ENCODE measurements at regions not wholly inside any gene's neighbourhood (a gene's known extent, or its start where the extent isn't known, plus 50 kb on each side); places are given as distances from the start of the nearest gene placed in this dataset.

DNA sequence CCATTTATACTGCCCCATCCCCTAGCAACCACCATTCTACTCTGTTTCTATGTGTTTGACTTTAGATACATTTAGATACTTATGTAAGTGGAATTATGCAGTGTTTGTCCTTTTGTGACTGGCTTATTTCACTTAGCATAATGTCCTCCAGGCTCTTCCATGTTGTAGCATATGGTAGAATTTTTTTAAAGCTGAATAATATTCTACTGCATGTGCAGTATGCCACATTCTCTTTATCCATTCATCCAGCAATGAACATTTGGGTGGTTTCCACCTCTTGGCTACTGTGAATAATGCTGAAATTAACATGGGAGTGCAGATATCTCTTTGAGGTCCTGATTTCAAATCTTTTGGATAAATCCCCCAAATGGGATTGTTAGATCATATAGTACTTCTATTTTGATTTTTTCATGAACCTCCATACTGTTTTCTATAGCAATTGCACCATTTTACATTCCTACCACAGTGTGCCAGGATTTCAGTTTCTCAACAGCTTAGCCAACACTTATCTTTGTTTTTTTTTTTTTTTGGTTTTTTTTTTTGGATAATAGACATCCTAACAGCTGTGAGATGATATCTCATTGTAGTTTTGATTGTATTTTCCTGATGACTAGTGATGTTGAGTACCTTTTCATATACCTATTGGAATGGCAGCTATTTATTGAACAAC is 105.9 kb upstream of the LNX1 start:
- Mint-ChIP-seq H3K4me1 (ENCODE audit: unreplicated experiment) (peaks cover 19% of the 10 kb centered on the region), H3K27ac (no peak overlapping the region), H3K9me3 (no peaks in the 10 kb centered on the region), H3K27me3 (peaks cover 3% of the 10 kb centered on the region), H3K36me3 (peaks cover 4% of the 10 kb centered on the region), H3K4me3 (no peak overlapping the region)
- DNase-seq (ENCODE audit: extremely low spot score, unreplicated experiment), result no peak
- TF ChIP-seq, protein P1, sequence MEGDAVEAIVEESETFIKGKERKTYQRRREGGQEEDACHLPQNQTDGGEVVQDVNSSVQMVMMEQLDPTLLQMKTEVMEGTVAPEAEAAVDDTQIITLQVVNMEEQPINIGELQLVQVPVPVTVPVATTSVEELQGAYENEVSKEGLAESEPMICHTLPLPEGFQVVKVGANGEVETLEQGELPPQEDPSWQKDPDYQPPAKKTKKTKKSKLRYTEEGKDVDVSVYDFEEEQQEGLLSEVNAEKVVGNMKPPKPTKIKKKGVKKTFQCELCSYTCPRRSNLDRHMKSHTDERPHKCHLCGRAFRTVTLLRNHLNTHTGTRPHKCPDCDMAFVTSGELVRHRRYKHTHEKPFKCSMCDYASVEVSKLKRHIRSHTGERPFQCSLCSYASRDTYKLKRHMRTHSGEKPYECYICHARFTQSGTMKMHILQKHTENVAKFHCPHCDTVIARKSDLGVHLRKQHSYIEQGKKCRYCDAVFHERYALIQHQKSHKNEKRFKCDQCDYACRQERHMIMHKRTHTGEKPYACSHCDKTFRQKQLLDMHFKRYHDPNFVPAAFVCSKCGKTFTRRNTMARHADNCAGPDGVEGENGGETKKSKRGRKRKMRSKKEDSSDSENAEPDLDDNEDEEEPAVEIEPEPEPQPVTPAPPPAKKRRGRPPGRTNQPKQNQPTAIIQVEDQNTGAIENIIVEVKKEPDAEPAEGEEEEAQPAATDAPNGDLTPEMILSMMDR (conservative IDR thresholded peaks at IDR 0.05), result no peak

DNA sequence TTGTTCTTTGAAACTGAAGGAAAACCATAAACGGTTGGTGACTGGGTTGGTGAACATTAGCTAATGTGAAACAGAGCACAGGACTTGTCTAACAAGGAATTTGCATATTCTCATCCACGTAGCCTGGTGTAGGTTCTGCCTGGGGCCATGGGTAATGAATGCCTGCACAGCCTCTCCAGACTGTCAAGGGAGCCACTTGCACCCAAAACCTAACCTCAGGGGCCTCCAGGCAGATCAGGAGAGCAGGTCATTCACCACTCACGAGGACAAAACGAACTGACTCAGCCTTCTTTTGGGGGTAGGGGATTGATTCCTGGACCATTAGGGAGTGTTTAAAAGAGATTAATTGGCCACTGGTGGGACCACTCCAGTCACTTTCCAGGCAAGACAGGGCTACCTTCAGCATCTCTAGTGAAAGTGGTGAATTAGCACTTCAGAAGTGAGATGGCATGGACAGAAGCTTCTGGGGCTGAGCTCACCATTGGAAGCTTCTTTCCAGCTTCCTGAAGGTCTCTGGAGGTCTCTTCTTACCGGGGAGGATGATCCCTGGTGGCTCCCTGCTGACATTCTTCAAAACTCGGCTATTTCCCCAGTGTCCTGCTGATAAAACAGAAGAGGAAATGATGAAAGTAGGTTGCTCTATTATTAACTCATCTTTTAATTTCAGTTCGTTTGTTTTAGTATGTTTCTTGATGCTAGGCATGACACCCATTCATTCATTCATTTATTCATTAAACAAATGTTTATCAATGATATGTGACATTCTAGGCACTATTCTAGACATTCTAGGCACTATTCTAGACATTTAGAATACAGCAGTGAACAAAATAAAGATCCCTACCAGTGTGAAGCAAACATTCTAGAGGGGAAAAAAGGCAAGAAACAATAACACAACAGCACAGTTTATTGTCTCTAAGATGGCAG is 104.5 kb upstream of the LNX1 start:
- TF ChIP-seq, protein P1 (conservative IDR thresholded peaks at IDR 0.05), result no peak
- no peak overlapping the region for H3K4me3 Mint-ChIP-seq
- no peak for DNase-seq (ENCODE audit: extremely low spot score, unreplicated experiment)
- H3K9me3 Mint-ChIP-seq, result no peaks in the 10 kb centered on the region
- peaks cover 2% of the 10 kb centered on the region for H3K36me3 Mint-ChIP-seq
- no peak overlapping the region for H3K27ac Mint-ChIP-seq
- peaks cover 1% of the 10 kb centered on the region for H3K27me3 Mint-ChIP-seq
- H3K4me1 Mint-ChIP-seq (ENCODE audit: unreplicated experiment), result peaks cover 8% of the 10 kb centered on the region

DNA sequence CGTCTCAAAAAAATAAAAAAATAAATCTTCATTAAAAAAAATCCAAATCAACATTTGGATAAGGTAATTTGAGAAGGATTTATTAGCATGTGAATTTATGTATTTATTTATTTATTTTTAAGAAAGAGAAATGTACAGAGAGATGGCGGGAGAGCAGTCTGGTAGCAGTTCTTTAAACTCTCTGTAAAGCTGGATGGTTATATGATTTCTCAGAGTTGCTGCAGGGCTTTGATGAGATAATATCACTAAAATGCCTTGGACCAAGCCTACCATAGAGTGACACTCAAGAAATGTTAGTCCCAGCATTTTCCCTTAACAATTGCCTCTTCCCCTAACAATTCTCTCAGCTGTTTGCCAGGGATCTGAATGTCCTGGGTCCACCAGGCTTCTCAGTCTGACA is 103.4 kb upstream of the LNX1 start:
- Mint-ChIP-seq H3K4me3 (no peak overlapping the region), H3K4me1 (ENCODE audit: unreplicated experiment) (peaks cover 6% of the 10 kb centered on the region), H3K9me3 (no peaks in the 10 kb centered on the region), H3K27ac (no peak overlapping the region), H3K36me3 (no peaks in the 10 kb centered on the region), H3K27me3 (peaks cover 9% of the 10 kb centered on the region)
- TF ChIP-seq, protein P1 (conservative IDR thresholded peaks at IDR 0.05), result no peak
- no peak for DNase-seq (ENCODE audit: extremely low spot score, unreplicated experiment)

DNA sequence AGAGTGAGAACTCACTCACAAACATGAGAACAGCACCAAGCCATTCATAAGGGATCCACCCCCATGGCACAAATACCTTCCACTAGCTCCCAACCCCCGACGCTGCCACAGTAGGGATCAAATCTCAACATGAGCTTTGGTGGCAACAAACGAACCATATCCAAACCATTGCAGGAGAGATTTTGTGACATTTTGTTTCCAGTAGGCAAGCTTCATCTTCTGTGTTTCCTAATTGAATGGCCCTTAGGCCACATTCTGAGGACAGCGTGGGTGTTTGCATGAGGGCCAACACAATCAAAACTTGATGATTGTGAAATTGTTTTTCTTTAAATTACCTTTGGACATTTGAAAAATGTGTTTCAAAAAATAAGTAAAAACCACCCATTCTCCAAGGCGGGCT is 102.6 kb upstream of the LNX1 start:
- Mint-ChIP-seq H3K4me1 (ENCODE audit: unreplicated experiment) (peaks cover 6% of the 10 kb centered on the region), H3K27me3 (peaks cover 13% of the 10 kb centered on the region), H3K27ac (no peak overlapping the region), H3K4me3 (no peak overlapping the region), H3K36me3 (no peaks in the 10 kb centered on the region), H3K9me3 (no peaks in the 10 kb centered on the region)
- TF ChIP-seq, protein P1 (conservative IDR thresholded peaks at IDR 0.05), result no peak
- no peak for DNase-seq (ENCODE audit: extremely low spot score, unreplicated experiment)

DNA sequence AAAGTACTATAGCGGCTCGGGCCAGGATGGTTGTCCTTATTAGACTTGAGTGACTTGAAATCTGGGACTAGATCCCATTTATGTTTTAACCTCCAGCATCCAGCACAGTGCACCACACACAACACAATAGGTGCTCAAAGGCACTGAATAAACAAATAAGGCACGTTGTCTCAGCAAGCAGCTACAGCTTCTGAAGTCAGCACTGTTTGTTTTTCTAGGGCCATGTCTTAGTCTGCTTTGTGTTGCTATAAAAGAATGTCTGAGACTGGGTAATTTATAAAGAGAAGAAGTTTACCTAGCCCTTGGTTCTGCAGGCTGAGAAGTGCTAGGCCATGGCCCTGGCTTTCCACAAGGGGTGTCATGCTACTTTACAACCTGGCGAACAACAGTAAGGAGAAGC is 102.1 kb upstream of the LNX1 start:
- Mint-ChIP-seq H3K27ac (no peak overlapping the region), H3K4me3 (no peak overlapping the region)
- TF ChIP-seq, protein P1 (conservative IDR thresholded peaks at IDR 0.05), result no peak

More for the DNA sequence above, 102.1 kb upstream of the LNX1 start:
- Mint-ChIP-seq H3K9me3 (no peaks in the 10 kb centered on the region), H3K36me3 (no peaks in the 10 kb centered on the region), H3K27me3 (peaks cover 17% of the 10 kb centered on the region), H3K4me1 (ENCODE audit: unreplicated experiment) (peaks cover 6% of the 10 kb centered on the region)
- DNase-seq (ENCODE audit: extremely low spot score, unreplicated experiment), result no peak
